GM10266 (cell line): ENCODE measurements at regions not wholly inside any gene's neighbourhood (a gene's known extent, or its start where the extent isn't known, plus 50 kb on each side); places are given as distances from the start of the nearest gene placed in this dataset.

Experiments used
- DNase-seq: peaks from one replicate; pipeline ENCODE4 v3.0.0; 2012; ENCODE audit errors: extremely low spot score
- CTCF ChIP-seq: IDR thresholded peaks from 2 replicates; pipeline ENCODE4 v1.5.1; 2012; ENCODE audit warnings: mild to moderate bottlenecking, low read depth; ENCODE audit not compliant: control insufficient read depth, insufficient read depth; ENCODE audit errors: missing control alignments

- no peak for DNase-seq
- TF ChIP-seq CTCF = no peak
Observed at GRCh38 chr3:115418583-115418982, 204.7 kb upstream of the GAP43 start.

- TF ChIP-seq CTCF = no peak
- no peak for DNase-seq
Observed at GRCh38 chr3:115420086-115420485, 203.2 kb upstream of the GAP43 start.

- DNase-seq = no peak
- no peak for TF ChIP-seq CTCF
Observed at GRCh38 chr3:115423170-115423569, 200.1 kb upstream of the GAP43 start.

GRCh38 chr3:115428841-115429240, 194.5 kb upstream of the GAP43 start:
- TF ChIP-seq CTCF = no peak
- no peak for DNase-seq

- DNase-seq = no peak
- peak; percentile 18 for TF ChIP-seq CTCF
Observed at GRCh38 chr3:115436767-115437301, 186.5 kb upstream of the GAP43 start.

- no peak for DNase-seq
- no peak for TF ChIP-seq CTCF
Observed at GRCh38 chr3:115438799-115439198, 184.5 kb upstream of the GAP43 start.

- no peak for TF ChIP-seq CTCF
- no peak for DNase-seq
Observed at GRCh38 chr3:115445559-115445958, 177.8 kb upstream of the GAP43 start.
